ENCODE measurements at regions not wholly inside any gene's neighbourhood (a gene's known extent, or its start where the extent isn't known, plus 50 kb on each side); places are given as distances from the start of the nearest gene placed in this dataset.

DNA sequence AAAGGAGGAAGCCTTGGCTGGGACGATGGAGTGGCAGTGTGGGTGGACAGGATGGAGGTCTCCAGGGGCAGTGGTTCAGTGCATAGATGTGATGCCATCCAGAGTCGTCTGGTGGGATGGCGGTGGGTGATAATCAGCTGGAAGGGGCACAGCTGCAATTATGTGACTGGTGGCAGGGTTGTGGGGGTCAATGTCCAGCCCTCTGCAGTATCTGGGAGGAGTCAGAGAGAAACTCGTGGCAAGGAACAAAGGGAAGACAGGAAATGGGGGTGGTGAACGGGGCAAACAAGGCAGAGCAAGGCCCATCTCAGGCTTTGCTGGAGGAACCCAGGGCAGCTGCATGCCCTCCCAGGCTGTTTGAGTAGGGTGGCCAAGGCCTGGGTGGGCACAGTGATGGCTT lies 118.3 kb upstream of the USP24 start:
- intact Hi-C loops (cut with micrococcal nuclease) = no loop called here
- DNase-seq = no peak
- Histone ChIP-seq H3K36me3 (ENCODE audit: low read depth, low read length) (no peaks in the 10 kb centered on the region), H3K79me2 (ENCODE audit: low read length) (no peaks in the 10 kb centered on the region), H3K27me3 (ENCODE audit: low read length) (no peaks in the 10 kb centered on the region), H2AFZ (ENCODE audit: low read length) (no peak overlapping the region), H3K9me2 (replicated peaks; ENCODE audit: low read length) (no peaks in the 10 kb centered on the region), H3K4me1 (ENCODE audit: insufficient read depth, low read length) (no peaks in the 10 kb centered on the region), H3K9ac (ENCODE audit: low read length) (no peak overlapping the region), H3K4me3 (ENCODE audit: low read length) (no peak overlapping the region), H3F3A (ENCODE audit: low read length, unreplicated experiment) (no peaks in the 10 kb centered on the region), H3K27ac (ENCODE audit: low read length) (no peak overlapping the region), H3K9me3 (ENCODE audit: low read length) (no peaks in the 10 kb centered on the region), H3K4me2 (ENCODE audit: low read length) (no peak overlapping the region), H4K20me1 (ENCODE audit: low read length) (no peaks in the 10 kb centered on the region)
- POLR2A ChIA-PET (ENCODE audit: unreplicated experiment) = no interaction called here
- no peak for ATAC-seq
- CTCF ChIA-PET = no interaction called here
- BruUV-seq (replicated peaks) = no TSS peak
- TF ChIP-seq EZH2phosphoT487 (IDR thresholded peaks at IDR 0.05; ENCODE audit: borderline replicate concordance, low read length) = no peak
- no peak for TF ChIP-seq EZH2 (IDR thresholded peaks at IDR 0.05; ENCODE audit: low read length, unreplicated experiment)
- TF ChIP-seq, protein P1, sequence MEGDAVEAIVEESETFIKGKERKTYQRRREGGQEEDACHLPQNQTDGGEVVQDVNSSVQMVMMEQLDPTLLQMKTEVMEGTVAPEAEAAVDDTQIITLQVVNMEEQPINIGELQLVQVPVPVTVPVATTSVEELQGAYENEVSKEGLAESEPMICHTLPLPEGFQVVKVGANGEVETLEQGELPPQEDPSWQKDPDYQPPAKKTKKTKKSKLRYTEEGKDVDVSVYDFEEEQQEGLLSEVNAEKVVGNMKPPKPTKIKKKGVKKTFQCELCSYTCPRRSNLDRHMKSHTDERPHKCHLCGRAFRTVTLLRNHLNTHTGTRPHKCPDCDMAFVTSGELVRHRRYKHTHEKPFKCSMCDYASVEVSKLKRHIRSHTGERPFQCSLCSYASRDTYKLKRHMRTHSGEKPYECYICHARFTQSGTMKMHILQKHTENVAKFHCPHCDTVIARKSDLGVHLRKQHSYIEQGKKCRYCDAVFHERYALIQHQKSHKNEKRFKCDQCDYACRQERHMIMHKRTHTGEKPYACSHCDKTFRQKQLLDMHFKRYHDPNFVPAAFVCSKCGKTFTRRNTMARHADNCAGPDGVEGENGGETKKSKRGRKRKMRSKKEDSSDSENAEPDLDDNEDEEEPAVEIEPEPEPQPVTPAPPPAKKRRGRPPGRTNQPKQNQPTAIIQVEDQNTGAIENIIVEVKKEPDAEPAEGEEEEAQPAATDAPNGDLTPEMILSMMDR (conservative IDR thresholded peaks at IDR 0.05; ENCODE audit: low read depth, low read length) = no peak

GRCh38 chr1:55331351-55331750 lies 116.2 kb upstream of the USP24 start:
- CTCF ChIA-PET = no interaction called here

DNA sequence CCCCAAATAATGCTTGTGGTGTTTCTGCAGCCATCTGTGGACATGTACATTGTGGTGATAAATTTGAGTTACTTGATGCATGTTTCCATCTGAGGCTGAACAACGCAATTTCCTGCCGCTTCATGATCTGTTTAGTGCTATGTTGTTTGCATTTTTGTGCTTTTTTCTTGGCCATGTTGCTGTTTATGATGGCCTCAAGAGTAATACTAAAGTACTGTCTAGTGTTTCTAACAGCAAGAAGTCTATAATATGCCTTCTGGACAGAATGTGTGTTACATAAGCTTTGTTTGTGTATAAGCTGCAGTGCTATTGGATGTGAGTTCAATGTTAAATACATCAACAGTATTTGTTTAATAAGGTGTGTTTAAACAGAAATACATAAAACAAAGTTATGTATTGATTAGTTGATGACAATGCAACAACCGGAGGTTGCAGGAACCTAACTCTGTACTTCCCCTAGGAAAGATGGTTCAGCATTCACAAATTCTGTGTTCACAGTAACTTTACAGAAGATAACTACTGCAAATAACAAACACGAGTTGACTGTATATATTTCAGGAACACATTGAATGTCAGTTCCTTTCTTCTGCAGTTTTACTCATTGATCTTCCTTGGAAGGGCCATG lies 114.8 kb upstream of the USP24 start:
- H3K4me2 ChIP-seq (ENCODE audit: low read length) = no peak overlapping the region
- TF ChIP-seq EZH2phosphoT487 (IDR thresholded peaks at IDR 0.05; ENCODE audit: borderline replicate concordance, low read length) = no peak
- TF ChIP-seq, protein P1 (conservative IDR thresholded peaks at IDR 0.05; ENCODE audit: low read depth, low read length) = no peak
- no peak for TF ChIP-seq EZH2 (IDR thresholded peaks at IDR 0.05; ENCODE audit: low read length, unreplicated experiment)
- H3K27me3 ChIP-seq (ENCODE audit: low read length) = no peaks in the 10 kb centered on the region
- no peaks in the 10 kb centered on the region for H3F3A ChIP-seq (ENCODE audit: low read length, unreplicated experiment)
- POLR2A ChIA-PET (ENCODE audit: unreplicated experiment) = no interaction called here
- H3K9ac ChIP-seq (ENCODE audit: low read length) = no peak overlapping the region
- no peak overlapping the region for H3K4me3 ChIP-seq (ENCODE audit: low read length)
- no peaks in the 10 kb centered on the region for H3K9me3 ChIP-seq (ENCODE audit: low read length)
- CTCF ChIA-PET = no interaction called here
- ATAC-seq = peak; percentile 64
- H4K20me1 ChIP-seq (ENCODE audit: low read length) = no peaks in the 10 kb centered on the region
- no peak for DNase-seq
- no peaks in the 10 kb centered on the region for H3K4me1 ChIP-seq (ENCODE audit: insufficient read depth, low read length)
- H2AFZ ChIP-seq (ENCODE audit: low read length) = no peak overlapping the region
- no peaks in the 10 kb centered on the region for H3K36me3 ChIP-seq (ENCODE audit: low read depth, low read length)
- no peaks in the 10 kb centered on the region for H3K9me2 ChIP-seq (replicated peaks; ENCODE audit: low read length)
- no peaks in the 10 kb centered on the region for H3K79me2 ChIP-seq (ENCODE audit: low read length)
- intact Hi-C loops (cut with micrococcal nuclease) = no loop called here
- no peak overlapping the region for H3K27ac ChIP-seq (ENCODE audit: low read length)
- no TSS peak for BruUV-seq (replicated peaks)

More at GRCh38 chr1:55331351-55331750, 116.2 kb upstream of the USP24 start:
- H3K9me2 ChIP-seq (replicated peaks; ENCODE audit: low read length) = no peaks in the 10 kb centered on the region
- no peaks in the 10 kb centered on the region for H4K20me1 ChIP-seq (ENCODE audit: low read length)
- H3K27me3 ChIP-seq (ENCODE audit: low read length) = no peaks in the 10 kb centered on the region
- no peaks in the 10 kb centered on the region for H3K79me2 ChIP-seq (ENCODE audit: low read length)
- no peaks in the 10 kb centered on the region for H3K9me3 ChIP-seq (ENCODE audit: low read length)
- POLR2A ChIA-PET (ENCODE audit: unreplicated experiment) = no interaction called here
- no peak for DNase-seq
- no peak for ATAC-seq
- no peak for TF ChIP-seq EZH2 (IDR thresholded peaks at IDR 0.05; ENCODE audit: low read length, unreplicated experiment)
- TF ChIP-seq, protein P1 (conservative IDR thresholded peaks at IDR 0.05; ENCODE audit: low read depth, low read length) = no peak
- no peak for TF ChIP-seq EZH2phosphoT487 (IDR thresholded peaks at IDR 0.05; ENCODE audit: borderline replicate concordance, low read length)
- no TSS peak for BruUV-seq (replicated peaks)
- H3K4me3 ChIP-seq (ENCODE audit: low read length) = no peak overlapping the region
- intact Hi-C loops (cut with micrococcal nuclease) = no loop called here
- no peaks in the 10 kb centered on the region for H3K4me1 ChIP-seq (ENCODE audit: insufficient read depth, low read length)
- H3K4me2 ChIP-seq (ENCODE audit: low read length) = no peak overlapping the region
- no peaks in the 10 kb centered on the region for H3F3A ChIP-seq (ENCODE audit: low read length, unreplicated experiment)
- H3K36me3 ChIP-seq (ENCODE audit: low read depth, low read length) = no peaks in the 10 kb centered on the region
- no peak overlapping the region for H3K9ac ChIP-seq (ENCODE audit: low read length)
- no peak overlapping the region for H2AFZ ChIP-seq (ENCODE audit: low read length)
- no peak overlapping the region for H3K27ac ChIP-seq (ENCODE audit: low read length)
